AG04450 (cell line): ENCODE measurements at regions not wholly inside any gene's neighbourhood (a gene's known extent, or its start where the extent isn't known, plus 50 kb on each side); places are given as distances from the start of the nearest gene placed in this dataset.

Source experiments
- CTCF ChIA-PET: fragments of 300-600, 350-600 bp; formaldehyde crosslinking; extraction: SDS; loops from one replicate; lab custom pipeline; 2022; ENCODE audit warnings: antibody characterized with exemption, inconsistent platforms; lab: Charles Lee
- POLR2A ChIA-PET: fragments of 350-600 bp; formaldehyde crosslinking; extraction: SDS; loops from one replicate; lab custom pipeline; 2021; ENCODE audit warnings: antibody characterized with exemption, inconsistent platforms; lab: Yijun Ruan, JAX
- DNase-seq: peaks from one replicate; pipeline ENCODE4 v3.0.0-alpha.2; 2011; ENCODE audit warnings: low read depth, low spot score
- H3K27ac ChIP-seq: one replicate; pipeline ENCODE4 v1.5.1; 2012; ENCODE audit warnings: low read depth, low read length, control low read depth
- H3K27me3 ChIP-seq: one replicate; pipeline ENCODE4 v1.6.0; 2012; ENCODE audit warnings: low read length; ENCODE audit not compliant: control insufficient read depth, insufficient read depth
- H3K4me3 ChIP-seq: 2 replicates; pipeline ENCODE4 v1.5.1; 2011; ENCODE audit warnings: mild to moderate bottlenecking, low read depth, low read length, control low read depth
- H3K9me3 ChIP-seq: 2 replicates; pipeline ENCODE4 v1.5.1; 2012; ENCODE audit warnings: low read length; ENCODE audit not compliant: control insufficient read depth, insufficient read depth
- CTCF ChIP-seq: IDR thresholded peaks from 2 replicates; pipeline ENCODE4 v1.5.1; 2011; ENCODE audit warnings: low read depth, low read length, control low read depth, inconsistent platforms

- Histone ChIP-seq H3K9me3 (peaks cover 3% of the 10 kb centered on the region; the same call in 1 of the 2 replicates), H3K27ac (no peak overlapping the region), H3K4me3 (no peak overlapping the region), H3K27me3 (no peaks in the 10 kb centered on the region)
- POLR2A ChIA-PET: no interaction called here
- TF ChIP-seq CTCF: no peak
- CTCF ChIA-PET: no interaction called here
- DNase-seq: no peak
Measured at GRCh38 chr18:38237796-38238195, 672.2 kb upstream of the CELF4 start.

GRCh38 chr18:38221476-38222100 lies 656.0 kb upstream of the CELF4 start:
- Histone ChIP-seq H3K27me3 (no peaks in the 10 kb centered on the region), H3K4me3 (no peak overlapping the region), H3K27ac (no peak overlapping the region), H3K9me3 (peaks cover 18% of the 10 kb centered on the region)
- TF ChIP-seq CTCF: no peak
- no peak for DNase-seq
- POLR2A ChIA-PET: no interaction called here
- CTCF ChIA-PET: no interaction called here

GRCh38 chr18:38198956-38199355 lies 633.4 kb upstream of the CELF4 start:
- ChIA-PET CTCF (no interaction called here), POLR2A (no interaction called here)
- Histone ChIP-seq H3K27ac (no peak overlapping the region), H3K9me3 (peaks cover 6% of the 10 kb centered on the region; the same call in 1 of the 2 replicates), H3K4me3 (no peak overlapping the region), H3K27me3 (no peaks in the 10 kb centered on the region)
- DNase-seq: no peak
- TF ChIP-seq CTCF: no peak

GRCh38 chr18:38198526-38198925 lies 632.9 kb upstream of the CELF4 start:
- Histone ChIP-seq H3K27me3 (no peaks in the 10 kb centered on the region), H3K27ac (no peak overlapping the region), H3K4me3 (no peak overlapping the region), H3K9me3 (peaks cover 6% of the 10 kb centered on the region; the same call in 1 of the 2 replicates)
- no peak for TF ChIP-seq CTCF
- POLR2A ChIA-PET: no interaction called here
- CTCF ChIA-PET: no interaction called here
- DNase-seq: no peak

- no peak for TF ChIP-seq CTCF
- Histone ChIP-seq H3K27ac (no peak overlapping the region), H3K9me3 (peaks cover 7% of the 10 kb centered on the region; the same call in 1 of the 2 replicates), H3K4me3 (no peak overlapping the region), H3K27me3 (no peaks in the 10 kb centered on the region)
- POLR2A ChIA-PET: no interaction called here
- CTCF ChIA-PET: no interaction called here
- no peak for DNase-seq
Measured at GRCh38 chr18:38186491-38186890, 620.9 kb upstream of the CELF4 start.
